Mesendoderm (in vitro differentiated cells): ENCODE measurements at regions not wholly inside any gene's neighbourhood (a gene's known extent, or its start where the extent isn't known, plus 50 kb on each side); places are given as distances from the start of the nearest gene placed in this dataset.

ENCODE experiments used
- DNase-seq: peaks from one replicate; pipeline ENCODE4 v3.0.0; 2013
- H2AK5ac ChIP-seq: 2 replicates; pipeline ENCODE4 v1.6.1; 2013; ENCODE audit warnings: low read length, inconsistent platforms
- H2BK120ac ChIP-seq: 2 replicates; pipeline ENCODE4 v1.6.1; 2013; ENCODE audit warnings: low read depth, mild to moderate bottlenecking, low read length, moderate library complexity, mixed read lengths
- H2BK15ac ChIP-seq: replicated peaks from 2 replicates; pipeline ENCODE4 v1.6.1; 2013; ENCODE audit warnings: low read depth, mild to moderate bottlenecking, moderate library complexity
- H2BK5ac ChIP-seq: 2 replicates; pipeline ENCODE4 v1.6.1; 2013; ENCODE audit warnings: low read length, inconsistent platforms
- H3K18ac ChIP-seq: 2 replicates; pipeline ENCODE4 v1.6.1; 2013; ENCODE audit warnings: mild to moderate bottlenecking, low read length, mixed read lengths
- H3K23ac ChIP-seq: one replicate; pipeline ENCODE4 v1.6.1; 2013; ENCODE audit warnings: low read length
- H3K27ac ChIP-seq: 2 replicates; pipeline ENCODE4 v1.5.1; 2013; ENCODE audit warnings: low read depth, mild to moderate bottlenecking, inconsistent platforms, low read length, moderate library complexity
- H3K27me3 ChIP-seq: 2 replicates; pipeline ENCODE4 v1.6.1; 2013; ENCODE audit warnings: low read length, control low read depth, mild to moderate bottlenecking, inconsistent platforms; ENCODE audit not compliant: insufficient read depth, poor library complexity
- H3K36me3 ChIP-seq: 2 replicates; pipeline ENCODE4 v1.6.1; 2013; ENCODE audit warnings: low read length, inconsistent platforms; ENCODE audit not compliant: control insufficient read depth, insufficient read depth
- H3K4ac ChIP-seq: one replicate; pipeline ENCODE4 v1.6.1; 2013; ENCODE audit warnings: low read depth, mild to moderate bottlenecking, low read length, moderate library complexity
- H3K4me1 ChIP-seq: 2 replicates; pipeline ENCODE4 v1.6.1; 2013; ENCODE audit warnings: low read depth, low read length, inconsistent platforms; ENCODE audit not compliant: control insufficient read depth
- H3K4me2 ChIP-seq: 2 replicates; pipeline ENCODE4 v1.6.1; 2013; ENCODE audit warnings: low read length
- H3K4me3 ChIP-seq: 2 replicates; pipeline ENCODE4 v1.5.1; 2013; ENCODE audit warnings: mild to moderate bottlenecking, low read length
- H3K56ac ChIP-seq: one replicate; pipeline ENCODE4 v1.6.1; 2013; ENCODE audit warnings: low read length
- H3K79me1 ChIP-seq: 2 replicates; pipeline ENCODE4 v1.6.1; 2013; ENCODE audit warnings: low read length, inconsistent platforms
- H3K79me2 ChIP-seq: 2 replicates; pipeline ENCODE4 v1.6.1; 2013; ENCODE audit warnings: mild to moderate bottlenecking, low read length; ENCODE audit not compliant: control insufficient read depth, insufficient read depth
- H3K9ac ChIP-seq: 2 replicates; pipeline ENCODE4 v1.6.1; 2013; ENCODE audit warnings: low read length, inconsistent platforms
- H4K5ac ChIP-seq: one replicate; pipeline ENCODE4 v1.6.1; 2013; ENCODE audit warnings: low read length
- H4K8ac ChIP-seq: one replicate; pipeline ENCODE4 v1.6.1; 2013; ENCODE audit warnings: low read depth, mild to moderate bottlenecking, control low read depth, low read length, moderate library complexity
- WGBS: extraction: QIAGEN DNeasy Blood & Tissue Kit; methylation state at CpG from one replicate; pipeline ENCODE4 v1.1.7; 2013; ENCODE audit warnings: low lambda C conversion rate, missing lambda C conversion rate; ENCODE audit not compliant: insufficient coverage; ENCODE audit errors: extremely low coverage; 5-methylcytosine and 5-hydroxymethylcytosine counted together

GRCh38 chr6:15993716-15994228 lies 135.1 kb upstream of the MYLIP start:
- Histone ChIP-seq H4K8ac (no peak overlapping the region), H3K4me3 (no peak overlapping the region), H2BK5ac (no peak overlapping the region), H3K4me2 (no peak overlapping the region), H2AK5ac (no peak overlapping the region), H3K27me3 (no peaks in the 10 kb centered on the region), H3K4ac (no peak overlapping the region), H3K27ac (no peak overlapping the region), H4K5ac (no peak overlapping the region), H3K9ac (no peak overlapping the region), H3K56ac (no peak overlapping the region), H3K4me1 (no peaks in the 10 kb centered on the region), H3K23ac (no peak overlapping the region), H3K79me2 (no peaks in the 10 kb centered on the region), H3K36me3 (no peaks in the 10 kb centered on the region), H3K79me1 (no peaks in the 10 kb centered on the region), H3K18ac (no peak overlapping the region), H2BK120ac (no peak overlapping the region), H2BK15ac (no peak overlapping the region)
- no CpG with 5 or more reads among the region's 5 CpGs for WGBS
- DNase-seq: no peak

GRCh38 chr6:15990179-15990578 lies 138.7 kb upstream of the MYLIP start:
- no peak overlapping the region for H3K18ac ChIP-seq
- no peak overlapping the region for H3K56ac ChIP-seq
- H3K79me1 ChIP-seq: no peaks in the 10 kb centered on the region
- H4K8ac ChIP-seq: no peak overlapping the region
- no peaks in the 10 kb centered on the region for H3K36me3 ChIP-seq
- H3K4ac ChIP-seq: no peak overlapping the region
- no peak overlapping the region for H4K5ac ChIP-seq
- H3K27ac ChIP-seq: no peak overlapping the region
- no peaks in the 10 kb centered on the region for H3K79me2 ChIP-seq
- no peaks in the 10 kb centered on the region for H3K27me3 ChIP-seq
- no peak overlapping the region for H2BK15ac ChIP-seq
- H2AK5ac ChIP-seq: no peak overlapping the region
- H3K23ac ChIP-seq: no peak overlapping the region
- no peak overlapping the region for H2BK120ac ChIP-seq
- WGBS: no CpG with 5 or more reads among the region's 2 CpGs
- H3K4me2 ChIP-seq: no peak overlapping the region
- H3K4me3 ChIP-seq: no peak overlapping the region
- no peak overlapping the region for H3K9ac ChIP-seq
- H3K4me1 ChIP-seq: no peaks in the 10 kb centered on the region
- no peak for DNase-seq
- H2BK5ac ChIP-seq: no peak overlapping the region

GRCh38 chr6:15989397-15989796 lies 139.5 kb upstream of the MYLIP start:
- no peak overlapping the region for H3K4ac ChIP-seq
- no CpG with 5 or more reads among the region's 2 CpGs for WGBS
- no peak overlapping the region for H2AK5ac ChIP-seq
- DNase-seq: no peak
- H3K4me2 ChIP-seq: no peak overlapping the region
- no peak overlapping the region for H3K56ac ChIP-seq
- no peaks in the 10 kb centered on the region for H3K79me1 ChIP-seq
- H4K5ac ChIP-seq: no peak overlapping the region
- no peak overlapping the region for H2BK15ac ChIP-seq
- H3K23ac ChIP-seq: no peak overlapping the region
- H3K27ac ChIP-seq: no peak overlapping the region
- H3K9ac ChIP-seq: no peak overlapping the region
- H3K18ac ChIP-seq: no peak overlapping the region
- H4K8ac ChIP-seq: no peak overlapping the region
- no peaks in the 10 kb centered on the region for H3K79me2 ChIP-seq
- no peaks in the 10 kb centered on the region for H3K27me3 ChIP-seq
- H3K4me1 ChIP-seq: no peaks in the 10 kb centered on the region
- no peak overlapping the region for H2BK120ac ChIP-seq
- no peak overlapping the region for H2BK5ac ChIP-seq
- H3K36me3 ChIP-seq: no peaks in the 10 kb centered on the region
- no peak overlapping the region for H3K4me3 ChIP-seq

- H3K4ac ChIP-seq: no peak overlapping the region
- H2AK5ac ChIP-seq: no peak overlapping the region
- H3K9ac ChIP-seq: no peak overlapping the region
- H2BK15ac ChIP-seq: no peak overlapping the region
- no CpG with 5 or more reads among the region's 6 CpGs for WGBS
- H3K79me2 ChIP-seq: no peaks in the 10 kb centered on the region
- no peaks in the 10 kb centered on the region for H3K36me3 ChIP-seq
- H3K23ac ChIP-seq: no peak overlapping the region
- H3K18ac ChIP-seq: no peak overlapping the region
- H4K8ac ChIP-seq: no peak overlapping the region
- H3K27me3 ChIP-seq: no peaks in the 10 kb centered on the region
- H4K5ac ChIP-seq: no peak overlapping the region
- no peak overlapping the region for H2BK120ac ChIP-seq
- H3K4me1 ChIP-seq: no peaks in the 10 kb centered on the region
- no peak overlapping the region for H3K27ac ChIP-seq
- no peaks in the 10 kb centered on the region for H3K79me1 ChIP-seq
- H3K4me2 ChIP-seq: no peak overlapping the region
- peak; percentile 60 for DNase-seq
- no peak overlapping the region for H2BK5ac ChIP-seq
- no peak overlapping the region for H3K4me3 ChIP-seq
- H3K56ac ChIP-seq: no peak overlapping the region
These were observed 141.3 kb upstream of the MYLIP start for GRCh38 chr6:15987569-15987968.

GRCh38 chr6:15986027-15986629 lies 142.8 kb upstream of the MYLIP start:
- no peaks in the 10 kb centered on the region for H3K36me3 ChIP-seq
- H3K79me2 ChIP-seq: no peaks in the 10 kb centered on the region
- no peak overlapping the region for H3K27ac ChIP-seq
- H3K27me3 ChIP-seq: no peaks in the 10 kb centered on the region
- no peak overlapping the region for H2BK120ac ChIP-seq
- WGBS: no CpG with 5 or more reads among the region's 5 CpGs
- no peak overlapping the region for H2BK5ac ChIP-seq
- H4K8ac ChIP-seq: no peak overlapping the region
- no peak overlapping the region for H3K4me3 ChIP-seq
- H4K5ac ChIP-seq: no peak overlapping the region
- no peak overlapping the region for H2BK15ac ChIP-seq
- H3K4me2 ChIP-seq: no peak overlapping the region
- DNase-seq: no peak
- H3K23ac ChIP-seq: no peak overlapping the region
- no peak overlapping the region for H3K56ac ChIP-seq
- H3K4me1 ChIP-seq: no peaks in the 10 kb centered on the region
- H3K9ac ChIP-seq: no peak overlapping the region
- H2AK5ac ChIP-seq: no peak overlapping the region
- H3K79me1 ChIP-seq: no peaks in the 10 kb centered on the region
- no peak overlapping the region for H3K4ac ChIP-seq
- no peak overlapping the region for H3K18ac ChIP-seq

- H4K5ac ChIP-seq: no peak overlapping the region
- no peak overlapping the region for H2BK120ac ChIP-seq
- no peak overlapping the region for H4K8ac ChIP-seq
- H3K36me3 ChIP-seq: no peaks in the 10 kb centered on the region
- no peaks in the 10 kb centered on the region for H3K79me1 ChIP-seq
- H3K27me3 ChIP-seq: no peaks in the 10 kb centered on the region
- no peak overlapping the region for H2AK5ac ChIP-seq
- no peak overlapping the region for H3K27ac ChIP-seq
- H3K4me1 ChIP-seq: no peaks in the 10 kb centered on the region
- H2BK15ac ChIP-seq: no peak overlapping the region
- no CpG with 5 or more reads among the region's 3 CpGs for WGBS
- H3K4ac ChIP-seq: no peak overlapping the region
- H3K79me2 ChIP-seq: no peaks in the 10 kb centered on the region
- H3K23ac ChIP-seq: no peak overlapping the region
- H3K4me3 ChIP-seq: no peak overlapping the region
- H3K4me2 ChIP-seq: no peak overlapping the region
- no peak overlapping the region for H3K9ac ChIP-seq
- no peak overlapping the region for H2BK5ac ChIP-seq
- DNase-seq: no peak
- H3K18ac ChIP-seq: no peak overlapping the region
- H3K56ac ChIP-seq: no peak overlapping the region
These were observed 143.4 kb upstream of the MYLIP start for GRCh38 chr6:15985379-15985959.
